SJCRH30 (cell line): ENCODE measurements at regions not wholly inside any gene's neighbourhood (a gene's known extent, or its start where the extent isn't known, plus 50 kb on each side); places are given as distances from the start of the nearest gene placed in this dataset.

Source experiments
- DNase-seq, 2 experiments: peaks; one replicate each; pipeline ENCODE4 v3.0.0-alpha.2; 2015 to 2020
- H3K27ac ChIP-seq: fragments of 250-450 bp; sonication (Bioruptor Pico); 2 replicates; pipeline ENCODE4 v1.5.1; 2020; ENCODE audit warnings: mild to moderate bottlenecking, moderate library complexity
- H3K27me3 ChIP-seq: fragments of 250-450 bp; sonication (Bioruptor Pico); 2 replicates; pipeline ENCODE4 v1.5.1; 2020; ENCODE audit warnings: mild to moderate bottlenecking, moderate library complexity
- H3K36me3 ChIP-seq: fragments of 250-450 bp; sonication (Bioruptor Pico); 2 replicates; pipeline ENCODE4 v1.5.1; 2020; ENCODE audit warnings: mild to moderate bottlenecking, moderate library complexity
- H3K4me1 ChIP-seq: fragments of 250-450 bp; sonication (Bioruptor Pico); 2 replicates; pipeline ENCODE4 v1.5.1; 2020; ENCODE audit warnings: mild to moderate bottlenecking, moderate library complexity
- H3K4me3 ChIP-seq: fragments of 250-450 bp; sonication (Bioruptor Pico); 2 replicates; pipeline ENCODE4 v1.5.1; 2020; ENCODE audit warnings: mild to moderate bottlenecking, moderate library complexity
- H3K9me3 ChIP-seq: fragments of 250-450 bp; sonication (Bioruptor Pico); replicated peaks from 2 replicates; pipeline ENCODE4 v1.5.1; 2020; ENCODE audit warnings: mild to moderate bottlenecking, moderate library complexity

- Histone ChIP-seq H3K9me3 (no peaks in the 10 kb centered on the region), H3K4me3 (no peak overlapping the region), H3K36me3 (no peaks in the 10 kb centered on the region), H3K27ac (no peak overlapping the region), H3K27me3 (no peaks in the 10 kb centered on the region; the same call in 1 of the 2 replicates), H3K4me1 (no peaks in the 10 kb centered on the region)
- DNase-seq = no peak
Measured at GRCh38 chr1:19591482-19592091, 52.5 kb upstream of the NBL1 start.

DNA sequence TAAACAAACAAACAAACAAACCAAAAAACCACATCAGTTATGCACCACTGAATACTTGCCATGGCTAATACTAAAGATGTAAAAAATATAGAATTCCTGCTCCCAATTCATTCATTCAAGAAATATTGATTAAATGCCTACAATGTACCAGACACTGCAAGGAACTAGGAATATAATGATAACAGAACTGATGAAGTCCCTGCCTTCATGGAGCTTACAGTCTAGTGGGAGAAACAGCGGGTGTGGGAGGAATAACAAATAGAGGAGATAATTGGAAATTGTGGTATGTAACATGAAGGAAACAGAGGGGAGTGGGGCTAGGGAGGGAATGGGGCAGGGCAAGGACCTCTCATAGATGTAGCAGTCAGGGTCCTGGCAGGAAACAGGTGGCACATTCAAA lies 58.6 kb upstream of the NBL1 start:
- Histone ChIP-seq H3K9me3 (no peaks in the 10 kb centered on the region), H3K27ac (no peak overlapping the region), H3K4me3 (no peak overlapping the region), H3K27me3 (peaks cover 14% of the 10 kb centered on the region), H3K36me3 (no peaks in the 10 kb centered on the region; the same call in 1 of the 2 replicates), H3K4me1 (no peaks in the 10 kb centered on the region)
- no peak for DNase-seq

DNA sequence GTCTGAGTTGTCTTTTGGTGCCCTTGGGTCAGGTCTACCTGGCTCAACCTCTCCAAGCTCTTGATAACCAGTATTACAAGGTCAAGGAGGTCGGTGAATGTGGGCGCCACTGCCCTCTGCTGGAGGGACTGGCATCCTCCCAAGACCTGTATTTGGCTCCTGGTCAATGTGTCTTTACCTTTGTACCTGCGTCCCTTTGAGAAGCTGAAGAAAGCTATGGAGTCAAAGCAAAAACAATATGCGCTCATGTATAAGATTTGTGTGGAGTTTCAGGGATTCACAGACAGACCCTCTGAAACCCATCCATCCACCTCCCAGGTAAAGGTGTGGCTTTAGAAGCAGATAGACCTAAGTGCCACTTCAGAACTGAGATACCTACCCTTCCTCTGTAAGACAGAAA lies 61.8 kb upstream of the NBL1 start:
- peak; percentile 44 to 61 for DNase-seq
- Histone ChIP-seq H3K27ac (no peak overlapping the region), H3K4me3 (no peak overlapping the region), H3K36me3 (no peaks in the 10 kb centered on the region; the same call in 1 of the 2 replicates), H3K9me3 (no peaks in the 10 kb centered on the region), H3K4me1 (no peaks in the 10 kb centered on the region), H3K27me3 (peaks cover 17% of the 10 kb centered on the region)

DNA sequence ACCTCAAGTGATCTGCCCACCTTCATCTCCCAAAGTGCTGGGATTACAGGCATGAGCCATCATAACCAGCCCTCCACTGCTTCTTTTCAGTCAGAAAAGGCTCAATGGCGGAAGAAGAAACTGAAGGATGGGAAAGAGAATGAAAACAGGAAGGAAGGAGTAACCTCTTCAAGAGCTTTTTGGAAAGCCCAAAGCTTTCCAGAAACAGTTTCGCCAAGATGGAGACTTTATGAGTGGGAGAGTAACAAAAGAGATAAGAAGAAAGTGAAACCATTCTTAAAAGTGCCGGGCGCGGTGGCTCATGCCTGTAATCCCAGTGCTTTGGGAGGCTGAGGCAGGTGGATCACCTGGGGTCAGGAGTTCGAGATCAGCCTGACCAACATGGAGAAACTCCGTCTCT lies 62.7 kb upstream of the NBL1 start:
- Histone ChIP-seq H3K9me3 (no peaks in the 10 kb centered on the region), H3K36me3 (no peaks in the 10 kb centered on the region; the same call in 1 of the 2 replicates), H3K4me1 (no peaks in the 10 kb centered on the region), H3K27me3 (peaks cover 21% of the 10 kb centered on the region), H3K27ac (no peak overlapping the region), H3K4me3 (no peak overlapping the region)
- DNase-seq = no peak

DNA sequence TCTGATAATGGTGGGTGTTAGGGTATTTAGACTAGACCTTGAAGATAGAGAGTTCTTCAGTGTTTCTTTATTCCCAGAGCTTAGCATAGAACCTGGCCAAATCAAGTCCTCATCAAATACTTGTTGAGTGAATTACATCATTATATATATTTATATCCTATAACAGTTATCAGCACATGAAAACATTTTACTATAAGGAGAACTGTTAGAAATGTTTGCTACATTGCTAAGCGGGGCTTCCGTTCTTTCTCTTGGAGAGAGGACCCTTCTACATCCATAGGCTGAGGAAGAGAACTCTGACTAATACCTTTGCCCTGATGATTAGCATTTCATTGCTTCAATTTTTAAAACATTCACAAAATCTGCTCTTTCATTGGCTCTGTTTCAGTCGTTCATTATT lies 66.5 kb upstream of the NBL1 start:
- DNase-seq = no peak
- Histone ChIP-seq H3K36me3 (no peaks in the 10 kb centered on the region), H3K27me3 (0 out of 2 replicates have a peak, but pooled peaks cover 7% of the 10 kb centered on the region), H3K9me3 (no peaks in the 10 kb centered on the region), H3K4me1 (no peaks in the 10 kb centered on the region), H3K4me3 (no peak overlapping the region), H3K27ac (no peak overlapping the region)

- 0 out of 2 replicates have a peak, but pooled peaks cover 7% of the 10 kb centered on the region for H3K27me3 ChIP-seq
- no peaks in the 10 kb centered on the region for H3K9me3 ChIP-seq
- H3K4me3 ChIP-seq = no peak overlapping the region
- no peaks in the 10 kb centered on the region for H3K4me1 ChIP-seq
- no peak for DNase-seq
- H3K27ac ChIP-seq = no peak overlapping the region
- H3K36me3 ChIP-seq = no peaks in the 10 kb centered on the region
Measured at GRCh38 chr1:19577036-19577435, 67.1 kb upstream of the NBL1 start.

- Histone ChIP-seq H3K27ac (no peak overlapping the region), H3K4me3 (no peak overlapping the region), H3K4me1 (no peaks in the 10 kb centered on the region), H3K27me3 (no peaks in the 10 kb centered on the region), H3K9me3 (no peaks in the 10 kb centered on the region), H3K36me3 (no peaks in the 10 kb centered on the region)
- no peak for DNase-seq
Measured at GRCh38 chr1:19569786-19570185, 74.3 kb upstream of the NBL1 start.

- Histone ChIP-seq H3K4me1 (no peaks in the 10 kb centered on the region), H3K27ac (no peak overlapping the region), H3K36me3 (no peaks in the 10 kb centered on the region), H3K9me3 (no peaks in the 10 kb centered on the region), H3K4me3 (no peak overlapping the region), H3K27me3 (no peaks in the 10 kb centered on the region)
- no peak for DNase-seq
Measured at GRCh38 chr1:19567041-19567440, 77.1 kb upstream of the NBL1 start.

DNA sequence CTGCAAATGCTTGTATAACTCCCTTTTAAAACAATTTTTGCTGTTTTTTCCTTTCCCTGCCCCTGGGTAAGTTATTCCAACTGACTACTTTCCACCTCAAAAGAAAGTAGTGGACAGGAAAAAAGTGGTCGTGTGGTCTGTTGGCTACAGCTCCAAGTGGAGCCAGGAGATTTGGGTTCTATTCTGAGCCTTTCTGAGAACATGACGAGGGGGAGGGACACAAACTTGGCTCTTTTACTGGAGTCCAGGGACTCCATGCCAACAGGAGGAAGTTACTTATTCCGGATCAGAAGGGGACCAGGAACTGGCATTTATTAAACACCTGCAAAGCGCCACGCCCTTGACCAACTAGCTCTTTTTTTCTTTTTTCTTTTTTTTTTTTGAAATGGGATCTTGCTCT lies 79.0 kb upstream of the CAPZB start:
- Histone ChIP-seq H3K9me3 (no peaks in the 10 kb centered on the region), H3K4me3 (no peak overlapping the region), H3K27ac (no peak overlapping the region), H3K27me3 (no peaks in the 10 kb centered on the region; the same call in 1 of the 2 replicates), H3K4me1 (no peaks in the 10 kb centered on the region), H3K36me3 (no peaks in the 10 kb centered on the region)
- no peak for DNase-seq

- Histone ChIP-seq H3K27ac (no peak overlapping the region), H3K9me3 (no peaks in the 10 kb centered on the region), H3K4me1 (no peaks in the 10 kb centered on the region), H3K4me3 (peak overlapping the region; percentile 24), H3K36me3 (no peaks in the 10 kb centered on the region), H3K27me3 (no peaks in the 10 kb centered on the region; the same call in 1 of the 2 replicates)
- DNase-seq = peak; percentile 82 to 84
Measured at GRCh38 chr1:19563324-19564097, 78.2 kb upstream of the CAPZB start.

DNA sequence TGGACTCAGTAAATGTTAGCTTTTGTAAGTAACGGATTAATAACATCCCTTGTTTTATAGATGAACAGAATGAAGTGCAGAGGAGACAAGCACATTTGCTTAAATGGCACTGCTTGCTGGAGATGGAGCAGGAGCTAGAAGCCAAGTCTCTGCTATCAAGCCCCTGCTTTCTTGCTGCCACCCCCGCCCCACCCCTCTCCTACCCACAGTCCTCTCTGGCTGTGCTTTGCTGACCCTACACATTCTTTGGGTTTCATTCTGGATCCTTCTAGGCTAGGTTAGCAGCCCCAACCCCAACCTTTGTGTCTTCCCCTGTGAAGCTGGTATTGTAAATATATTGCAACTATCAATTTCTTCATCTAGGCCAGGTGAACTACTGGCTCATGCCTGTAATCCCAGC lies 77.5 kb upstream of the CAPZB start:
- H3K4me3 ChIP-seq = no peak overlapping the region
- H3K27me3 ChIP-seq = no peaks in the 10 kb centered on the region; the same call in 1 of the 2 replicates
- H3K4me1 ChIP-seq = no peaks in the 10 kb centered on the region
- no peak for DNase-seq
- no peaks in the 10 kb centered on the region for H3K36me3 ChIP-seq
- H3K9me3 ChIP-seq = no peaks in the 10 kb centered on the region
- no peak overlapping the region for H3K27ac ChIP-seq

DNA sequence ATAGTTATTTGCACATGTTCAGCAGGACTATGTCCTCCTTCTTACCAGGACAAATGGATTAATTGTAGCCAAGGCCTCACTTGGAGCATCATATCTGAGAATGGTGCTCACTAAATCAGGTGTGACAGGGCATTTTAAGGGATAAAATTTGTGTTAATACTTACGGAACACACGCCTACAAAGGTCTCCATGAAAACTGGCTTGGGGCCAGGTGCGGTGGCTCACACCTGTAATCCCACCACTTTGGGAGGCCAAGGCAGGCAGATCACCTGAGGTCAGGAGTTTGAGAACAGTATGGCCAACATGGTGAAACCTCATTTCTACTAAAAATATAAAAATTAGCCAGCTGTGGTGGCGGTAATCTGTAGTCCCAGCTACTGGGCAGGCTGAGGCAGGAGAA lies 75.1 kb upstream of the CAPZB start:
- Histone ChIP-seq H3K4me3 (no peak overlapping the region), H3K27ac (no peak overlapping the region), H3K36me3 (no peaks in the 10 kb centered on the region), H3K4me1 (no peaks in the 10 kb centered on the region), H3K27me3 (peaks cover 10% of the 10 kb centered on the region; the same call in 1 of the 2 replicates), H3K9me3 (no peaks in the 10 kb centered on the region)
- no peak for DNase-seq

DNA sequence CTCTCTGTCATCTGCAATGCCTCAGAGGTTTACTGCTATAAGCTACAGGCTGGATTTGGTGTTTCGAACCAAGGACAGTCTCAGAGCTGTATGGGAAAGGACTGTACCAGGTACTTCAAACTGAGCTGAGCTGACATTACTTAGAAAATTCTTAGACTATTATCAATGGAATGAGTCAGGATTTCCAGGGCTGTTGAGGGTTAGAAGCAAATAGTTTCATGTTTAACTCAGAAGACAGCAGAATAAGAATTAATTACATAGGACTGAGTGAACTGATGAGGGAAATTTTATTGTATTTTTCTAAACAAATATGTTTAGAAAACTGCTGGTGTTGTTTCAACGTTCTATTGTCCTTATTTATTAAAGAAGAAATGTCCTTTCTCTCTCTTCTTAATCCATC lies 74.3 kb upstream of the CAPZB start:
- no peaks in the 10 kb centered on the region for H3K4me1 ChIP-seq
- H3K36me3 ChIP-seq = no peaks in the 10 kb centered on the region
- H3K9me3 ChIP-seq = no peaks in the 10 kb centered on the region
- H3K4me3 ChIP-seq = no peak overlapping the region
- DNase-seq = no peak
- H3K27me3 ChIP-seq = peaks cover 10% of the 10 kb centered on the region; the same call in 1 of the 2 replicates
- no peak overlapping the region for H3K27ac ChIP-seq

GRCh38 chr1:19557609-19558051 lies 72.3 kb upstream of the CAPZB start:
- Histone ChIP-seq H3K27me3 (peaks cover 10% of the 10 kb centered on the region; the same call in 1 of the 2 replicates), H3K9me3 (peaks cover 2% of the 10 kb centered on the region; the same call in 1 of the 2 replicates), H3K4me3 (no peak overlapping the region), H3K4me1 (no peaks in the 10 kb centered on the region), H3K36me3 (no peaks in the 10 kb centered on the region), H3K27ac (no peak overlapping the region)
- no peak for DNase-seq

GRCh38 chr1:19554090-19554489 lies 68.8 kb upstream of the CAPZB start:
- Histone ChIP-seq H3K4me1 (no peaks in the 10 kb centered on the region), H3K9me3 (peaks cover 4% of the 10 kb centered on the region; the same call in 1 of the 2 replicates), H3K4me3 (no peak overlapping the region), H3K27me3 (peaks cover 10% of the 10 kb centered on the region; the same call in 1 of the 2 replicates), H3K36me3 (no peaks in the 10 kb centered on the region), H3K27ac (no peak overlapping the region)
- no peak for DNase-seq
